Loucy (cell line): ENCODE measurements at regions not wholly inside any gene's neighbourhood (a gene's known extent, or its start where the extent isn't known, plus 50 kb on each side); places are given as distances from the start of the nearest gene placed in this dataset.

Experiments used
- CTCF ChIP-seq: fragments of 200-600 bp; sonication (generic); conservative IDR thresholded peaks from 2 replicates; pipeline ENCODE4 v1.5.1; 2014; ENCODE audit warnings: mild to moderate bottlenecking, antibody characterized with exemption, low read length
- EZH2phosphoT487 ChIP-seq: fragments of 200-600 bp; IDR thresholded peaks from 2 replicates; pipeline ENCODE4 v1.6.1; 2018; ENCODE audit warnings: antibody characterized with exemption, mild to moderate bottlenecking, moderate library complexity, borderline replicate concordance

- TF ChIP-seq CTCF (no peak), EZH2phosphoT487 (no peak)
Measured at GRCh38 chr7:17184805-17185689, 113.4 kb upstream of the AHR start.
